HEK293T (cell line): ENCODE measurements at regions not wholly inside any gene's neighbourhood (a gene's known extent, or its start where the extent isn't known, plus 50 kb on each side); places are given as distances from the start of the nearest gene placed in this dataset.

Experiments used
- ARNT ChIP-seq: fragments of 450-650 bp; IDR thresholded peaks from 2 replicates; pipeline ENCODE4 v1.6.1; 2017; ENCODE audit warnings: mild to moderate bottlenecking
- BHLHE40 ChIP-seq: fragments of 450-650 bp; IDR thresholded peaks from 2 replicates; pipeline ENCODE4 v1.6.1; 2016; ENCODE audit warnings: mild to moderate bottlenecking, moderate library complexity, borderline replicate concordance
- ELF4 ChIP-seq: fragments of 450-650 bp; IDR thresholded peaks from 2 replicates; pipeline ENCODE4 v1.6.1; 2017; ENCODE audit warnings: antibody characterized with exemption
- FOXA1 ChIP-seq: fragments of 450-650 bp; IDR thresholded peaks from 2 replicates; pipeline ENCODE4 v1.6.1; 2016; ENCODE audit warnings: mild to moderate bottlenecking
- FOXM1 ChIP-seq: fragments of 450-650 bp; IDR thresholded peaks from 2 replicates; pipeline ENCODE4 v1.6.1; 2017; ENCODE audit warnings: mild to moderate bottlenecking, borderline replicate concordance
- HDGF ChIP-seq: fragments of 450-650 bp; IDR thresholded peaks from 2 replicates; pipeline ENCODE4 v1.6.1; 2017; ENCODE audit warnings: antibody characterized with exemption, borderline replicate concordance
- NFRKB ChIP-seq: fragments of 450-650 bp; IDR thresholded peaks from 2 replicates; pipeline ENCODE4 v1.6.1; 2016; ENCODE audit warnings: mild to moderate bottlenecking, moderate library complexity
- SP1 ChIP-seq: fragments of 450-650 bp; IDR thresholded peaks from 2 replicates; pipeline ENCODE4 v1.6.1; 2017
- TARDBP ChIP-seq: fragments of 450-650 bp; IDR thresholded peaks from 2 replicates; pipeline ENCODE4 v1.6.1; 2016
- ZNF384 ChIP-seq: fragments of 450-650 bp; IDR thresholded peaks from 2 replicates; pipeline ENCODE4 v1.6.1; 2016

DNA sequence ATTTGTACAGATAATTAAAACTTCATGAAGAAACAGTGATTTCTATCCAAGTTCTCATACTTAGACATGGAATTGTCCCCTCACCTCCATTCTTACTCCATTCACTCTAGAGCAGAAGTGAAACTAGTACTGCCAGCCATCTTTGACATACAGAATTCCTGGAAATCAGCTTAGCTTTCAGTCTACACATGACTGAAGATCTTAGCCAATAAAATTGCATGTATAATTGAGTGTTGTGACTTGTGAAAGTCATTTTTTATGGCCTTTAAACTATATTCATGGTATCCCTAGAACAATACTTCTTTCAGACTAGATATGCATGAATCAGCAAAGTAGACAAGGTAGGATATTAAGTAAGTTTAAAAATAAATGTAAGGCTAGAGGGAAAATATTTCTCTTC is 705.2 kb upstream of the ZNF608 start:
- TF ChIP-seq BHLHE40, result no peak
- no peak for TF ChIP-seq ELF4
- TF ChIP-seq TARDBP, result no peak
- TF ChIP-seq FOXA1, result no peak
- no peak for TF ChIP-seq ZNF384
- no peak for TF ChIP-seq SP1
- no peak for TF ChIP-seq FOXM1
- no peak for TF ChIP-seq NFRKB
- no peak for TF ChIP-seq ARNT
- TF ChIP-seq HDGF, result no peak
